Activated T-cell treated with anti-CD3 and anti-CD28 coated beads, Interleukin-2, amount 50 U/mL, for 72 hours (primary cell): ENCODE measurements at regions not wholly inside any gene's neighbourhood (a gene's known extent, or its start where the extent isn't known, plus 50 kb on each side); places are given as distances from the start of the nearest gene placed in this dataset.

ENCODE experiments used
- ATAC-seq, 2 donors: fragments of 150-1000 bp; cut with Tn5 transposase; replicated peaks in 1 of 2; 2 replicates each; pipeline ENCODE4 v1.10.0; 2021; ENCODE audit warnings: moderate library complexity in 2 of 2, mild to moderate bottlenecking in 1 of 2
- DNase-seq, 2 donors: peaks; one replicate each; pipeline ENCODE4 v3.0.0; 2021 to 2022; ENCODE audit warnings: mixed read lengths in 1 of 2
- H3K27ac Mint-ChIP-seq: one replicate; pipeline ENCODE4 v1.8.0; 2022; ENCODE audit warnings: mild to moderate bottlenecking, moderate library complexity, mixed read lengths
- H3K27me3 Mint-ChIP-seq: one replicate; pipeline ENCODE4 v1.8.0; 2022; ENCODE audit warnings: low read depth, mixed read lengths
- H3K36me3 Mint-ChIP-seq, 2 donors: one replicate each; pipeline ENCODE4 v1.8.0; 2022; ENCODE audit warnings: mixed read lengths in 2 of 2, mild to moderate bottlenecking in 1 of 2; ENCODE audit not compliant: insufficient read depth in 2 of 2
- H3K4me1 Mint-ChIP-seq: one replicate; pipeline ENCODE4 v1.8.0; 2022; ENCODE audit warnings: low read depth, mixed read lengths
- H3K4me3 Mint-ChIP-seq, 2 donors: one replicate each; pipeline ENCODE4 v1.8.0; 2022; ENCODE audit warnings: mild to moderate bottlenecking in 2 of 2, mixed read lengths in 2 of 2, moderate library complexity in 2 of 2
- H3K9me3 Mint-ChIP-seq, 2 donors: one replicate each; pipeline ENCODE4 v1.8.0; 2022; ENCODE audit warnings: mixed read lengths in 2 of 2

- DNase-seq, result no peak
- no peak for ATAC-seq
- Mint-ChIP-seq H3K9me3 (peaks cover 0 to 3% of the 10 kb centered on the region in 2 donors), H3K27me3 (no peaks in the 10 kb centered on the region), H3K4me3 (no peak overlapping the region), H3K36me3 (no peaks in the 10 kb centered on the region), H3K27ac (no peak overlapping the region), H3K4me1 (no peaks in the 10 kb centered on the region)
Measured at GRCh38 chr18:38033282-38033681, 467.7 kb upstream of the CELF4 start.

- H3K27me3 Mint-ChIP-seq, result no peaks in the 10 kb centered on the region
- H3K27ac Mint-ChIP-seq, result no peak overlapping the region
- no peak for ATAC-seq
- H3K4me1 Mint-ChIP-seq, result no peaks in the 10 kb centered on the region
- no peak for DNase-seq
- peaks cover 0 to 3% of the 10 kb centered on the region in 2 donors for H3K9me3 Mint-ChIP-seq
- no peak overlapping the region for H3K4me3 Mint-ChIP-seq
- H3K36me3 Mint-ChIP-seq, result no peaks in the 10 kb centered on the region
Measured at GRCh38 chr18:38032516-38032915, 466.9 kb upstream of the CELF4 start.

GRCh38 chr18:38028946-38029345, 463.3 kb upstream of the CELF4 start:
- peaks cover 0 to 3% of the 10 kb centered on the region in 2 donors for H3K9me3 Mint-ChIP-seq
- no peaks in the 10 kb centered on the region for H3K36me3 Mint-ChIP-seq
- ATAC-seq (no peak), DNase-seq (no peak)
- no peak overlapping the region for H3K4me3 Mint-ChIP-seq
- no peaks in the 10 kb centered on the region for H3K4me1 Mint-ChIP-seq
- no peaks in the 10 kb centered on the region for H3K27me3 Mint-ChIP-seq
- no peak overlapping the region for H3K27ac Mint-ChIP-seq

GRCh38 chr18:38025433-38026038, 459.9 kb upstream of the CELF4 start:
- Mint-ChIP-seq H3K27me3 (no peaks in the 10 kb centered on the region), H3K4me3 (no peak overlapping the region), H3K9me3 (peaks cover 2% of the 10 kb centered on the region in 2 donors), H3K36me3 (no peaks in the 10 kb centered on the region), H3K4me1 (no peaks in the 10 kb centered on the region), H3K27ac (no peak overlapping the region)
- DNase-seq (no peak), ATAC-seq (no peak)

GRCh38 chr18:38023871-38024270, 458.3 kb upstream of the CELF4 start:
- H3K36me3 Mint-ChIP-seq, result no peaks in the 10 kb centered on the region
- H3K27me3 Mint-ChIP-seq, result no peaks in the 10 kb centered on the region
- H3K4me3 Mint-ChIP-seq, result no peak overlapping the region
- no peaks in the 10 kb centered on the region for H3K4me1 Mint-ChIP-seq
- DNase-seq (no peak), ATAC-seq (no peak)
- no peak overlapping the region for H3K27ac Mint-ChIP-seq
- H3K9me3 Mint-ChIP-seq, result peaks cover 0 to 2% of the 10 kb centered on the region in 2 donors

- ATAC-seq (no peak), DNase-seq (no peak)
- H3K9me3 Mint-ChIP-seq, result peaks cover 0 to 2% of the 10 kb centered on the region in 2 donors
- no peaks in the 10 kb centered on the region for H3K27me3 Mint-ChIP-seq
- no peaks in the 10 kb centered on the region for H3K36me3 Mint-ChIP-seq
- H3K4me3 Mint-ChIP-seq, result no peak overlapping the region
- H3K27ac Mint-ChIP-seq, result no peak overlapping the region
- no peaks in the 10 kb centered on the region for H3K4me1 Mint-ChIP-seq
Measured at GRCh38 chr18:38022234-38022633, 456.6 kb upstream of the CELF4 start.

- Mint-ChIP-seq H3K4me3 (no peak overlapping the region), H3K9me3 (peaks cover 6 to 9% of the 10 kb centered on the region in 2 donors), H3K4me1 (no peaks in the 10 kb centered on the region), H3K27ac (no peak overlapping the region), H3K27me3 (no peaks in the 10 kb centered on the region), H3K36me3 (peaks cover 0 to 2% of the 10 kb centered on the region in 2 donors)
- no peak for ATAC-seq
- no peak for DNase-seq
Measured at GRCh38 chr18:38019292-38019691, 453.7 kb upstream of the CELF4 start.

GRCh38 chr18:38010971-38011857, 445.6 kb upstream of the CELF4 start:
- Mint-ChIP-seq H3K27me3 (no peaks in the 10 kb centered on the region), H3K27ac (no peak overlapping the region), H3K4me1 (no peaks in the 10 kb centered on the region), H3K36me3 (peaks cover 0 to 2% of the 10 kb centered on the region in 2 donors), H3K9me3 (peaks cover 9% of the 10 kb centered on the region in 2 donors), H3K4me3 (no peak overlapping the region)
- DNase-seq (no peak), ATAC-seq (no peak)

- no peak for DNase-seq
- Mint-ChIP-seq H3K27me3 (no peaks in the 10 kb centered on the region), H3K4me1 (no peaks in the 10 kb centered on the region), H3K4me3 (no peak overlapping the region), H3K36me3 (no peaks in the 10 kb centered on the region), H3K27ac (no peak overlapping the region), H3K9me3 (peaks cover 2 to 3% of the 10 kb centered on the region in 2 donors)
- ATAC-seq, result no peak
Measured at GRCh38 chr18:38010037-38010436, 444.4 kb upstream of the CELF4 start.

GRCh38 chr18:38009320-38009719, 443.7 kb upstream of the CELF4 start:
- no peaks in the 10 kb centered on the region for H3K36me3 Mint-ChIP-seq

GRCh38 chr18:38007676-38008330, 442.2 kb upstream of the CELF4 start:
- H3K9me3 Mint-ChIP-seq, result peaks cover 3 to 5% of the 10 kb centered on the region in 2 donors
- H3K27ac Mint-ChIP-seq, result no peak overlapping the region
- H3K4me3 Mint-ChIP-seq, result no peak overlapping the region
- DNase-seq (no peak), ATAC-seq (no peak)
- no peaks in the 10 kb centered on the region for H3K27me3 Mint-ChIP-seq
- H3K4me1 Mint-ChIP-seq, result no peaks in the 10 kb centered on the region
- no peaks in the 10 kb centered on the region for H3K36me3 Mint-ChIP-seq

More at GRCh38 chr18:38009320-38009719, 443.7 kb upstream of the CELF4 start:
- no peak for ATAC-seq
- H3K4me1 Mint-ChIP-seq, result no peaks in the 10 kb centered on the region
- H3K27ac Mint-ChIP-seq, result no peak overlapping the region
- no peak for DNase-seq
- no peak overlapping the region for H3K4me3 Mint-ChIP-seq
- H3K27me3 Mint-ChIP-seq, result no peaks in the 10 kb centered on the region
- peaks cover 2 to 3% of the 10 kb centered on the region in 2 donors for H3K9me3 Mint-ChIP-seq

- Mint-ChIP-seq H3K27me3 (no peaks in the 10 kb centered on the region), H3K4me1 (no peaks in the 10 kb centered on the region), H3K9me3 (peaks cover under 1 to 4% of the 10 kb centered on the region in 2 donors), H3K27ac (no peak overlapping the region), H3K36me3 (no peaks in the 10 kb centered on the region), H3K4me3 (no peak overlapping the region)
- DNase-seq, result no peak
- no peak for ATAC-seq
Measured at GRCh38 chr18:38007026-38007425, 441.4 kb upstream of the CELF4 start.

GRCh38 chr18:38006541-38006940, 440.9 kb upstream of the CELF4 start:
- H3K9me3 Mint-ChIP-seq, result peaks cover 0 to 4% of the 10 kb centered on the region in 2 donors
- ATAC-seq, result no peak
- H3K36me3 Mint-ChIP-seq, result no peaks in the 10 kb centered on the region
- no peak for DNase-seq
- H3K4me3 Mint-ChIP-seq, result no peak overlapping the region
- H3K27ac Mint-ChIP-seq, result no peak overlapping the region
- no peaks in the 10 kb centered on the region for H3K4me1 Mint-ChIP-seq
- no peaks in the 10 kb centered on the region for H3K27me3 Mint-ChIP-seq
